ENCODE measurements at regions not wholly inside any gene's neighbourhood (a gene's known extent, or its start where the extent isn't known, plus 50 kb on each side); places are given as distances from the start of the nearest gene placed in this dataset.

DNA sequence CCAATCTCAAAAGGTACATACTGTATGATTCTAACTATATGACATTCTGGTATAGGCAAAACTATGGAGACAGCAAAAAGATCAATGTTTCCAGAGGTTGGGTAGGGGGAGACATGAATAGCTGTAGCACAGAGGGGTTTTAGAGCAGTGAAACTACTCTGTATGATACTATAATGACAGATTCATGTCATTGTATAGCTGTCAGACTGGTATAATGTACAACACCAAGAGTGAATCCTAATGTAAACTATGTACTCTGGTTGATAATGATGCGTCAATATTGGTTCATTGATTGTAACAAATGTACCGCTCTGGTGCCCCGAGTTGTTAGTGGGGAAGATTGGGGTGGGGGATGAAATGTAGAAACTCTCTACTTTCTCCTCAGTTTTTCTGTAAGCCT lies 172.4 kb upstream of the SPOPL start:
- intact Hi-C loops (cut with micrococcal nuclease) = no loop called here
- Histone ChIP-seq H3K9me3 (replicated peaks; ENCODE audit: control insufficient read depth, insufficient read depth, low read length) (no peaks in the 10 kb centered on the region), H3K27ac (ENCODE audit: insufficient read depth, low read depth, low read length) (no peak overlapping the region), H3K4me2 (ENCODE audit: insufficient read depth, low read length) (no peak overlapping the region), H3K27me3 (ENCODE audit: control insufficient read depth in 2 of 2, insufficient read depth in 2 of 2, low read length in 2 of 2) (no peaks in the 10 kb centered on the region), H2AFZ (ENCODE audit: low read depth, low read length) (no peak overlapping the region), H3K4me3 (replicated peaks in 1 of 3; ENCODE audit: insufficient read depth in 1 of 3, low read depth in 1 of 3, low read length in 3 of 3) (no peak overlapping the region), H3K9ac (replicated peaks; ENCODE audit: extremely low read depth, insufficient read depth, low read length) (no peak overlapping the region), H3K4me1 (ENCODE audit: control insufficient read depth, extremely low read depth, insufficient read depth, low read length) (no peaks in the 10 kb centered on the region), H3K79me2 (ENCODE audit: control insufficient read depth, insufficient read depth, low read length) (no peaks in the 10 kb centered on the region), H4K20me1 (replicated peaks; ENCODE audit: control insufficient read depth, extremely low read depth, insufficient read depth, low read length) (no peaks in the 10 kb centered on the region), H3K36me3 (ENCODE audit: control insufficient read depth in 2 of 2, extremely low read depth in 1 of 2, insufficient read depth in 2 of 2, low read length in 2 of 2) (no peaks in the 10 kb centered on the region), H3K9me1 (replicated peaks; ENCODE audit: control insufficient read depth, extremely low read depth, insufficient read depth, low read length) (no peaks in the 10 kb centered on the region)
- POLR2A ChIA-PET = no interaction called here
- CTCF ChIA-PET = no interaction called here
- no peak for FAIRE-seq
- DNase-seq (ENCODE audit: low read depth, low spot score) = no peak
- TF ChIP-seq JUN (IDR thresholded peaks at IDR 0.05; ENCODE audit: borderline replicate concordance, insufficient read depth, insufficient read length, low read depth) = no peak
- no peak for TF ChIP-seq FOS (IDR thresholded peaks at IDR 0.05; ENCODE audit: borderline replicate concordance, insufficient read depth, low read length)
- no peak for TF ChIP-seq EZH2 (IDR thresholded peaks at IDR 0.05; ENCODE audit: borderline replicate concordance, low read depth, low read length, severe bottlenecking)
- TF ChIP-seq, protein P1, sequence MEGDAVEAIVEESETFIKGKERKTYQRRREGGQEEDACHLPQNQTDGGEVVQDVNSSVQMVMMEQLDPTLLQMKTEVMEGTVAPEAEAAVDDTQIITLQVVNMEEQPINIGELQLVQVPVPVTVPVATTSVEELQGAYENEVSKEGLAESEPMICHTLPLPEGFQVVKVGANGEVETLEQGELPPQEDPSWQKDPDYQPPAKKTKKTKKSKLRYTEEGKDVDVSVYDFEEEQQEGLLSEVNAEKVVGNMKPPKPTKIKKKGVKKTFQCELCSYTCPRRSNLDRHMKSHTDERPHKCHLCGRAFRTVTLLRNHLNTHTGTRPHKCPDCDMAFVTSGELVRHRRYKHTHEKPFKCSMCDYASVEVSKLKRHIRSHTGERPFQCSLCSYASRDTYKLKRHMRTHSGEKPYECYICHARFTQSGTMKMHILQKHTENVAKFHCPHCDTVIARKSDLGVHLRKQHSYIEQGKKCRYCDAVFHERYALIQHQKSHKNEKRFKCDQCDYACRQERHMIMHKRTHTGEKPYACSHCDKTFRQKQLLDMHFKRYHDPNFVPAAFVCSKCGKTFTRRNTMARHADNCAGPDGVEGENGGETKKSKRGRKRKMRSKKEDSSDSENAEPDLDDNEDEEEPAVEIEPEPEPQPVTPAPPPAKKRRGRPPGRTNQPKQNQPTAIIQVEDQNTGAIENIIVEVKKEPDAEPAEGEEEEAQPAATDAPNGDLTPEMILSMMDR (IDR thresholded peaks at IDR 0.05; ENCODE audit: extremely low read depth in 1 of 2, insufficient read depth in 1 of 2, low read depth in 1 of 2, low read length in 2 of 2) = no peak
- TF ChIP-seq GATA2 (IDR thresholded peaks at IDR 0.05; ENCODE audit: insufficient read depth, insufficient read length, low read depth, low read length) = no peak
- TF ChIP-seq, protein P2, sequence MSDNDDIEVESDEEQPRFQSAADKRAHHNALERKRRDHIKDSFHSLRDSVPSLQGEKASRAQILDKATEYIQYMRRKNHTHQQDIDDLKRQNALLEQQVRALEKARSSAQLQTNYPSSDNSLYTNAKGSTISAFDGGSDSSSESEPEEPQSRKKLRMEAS (IDR thresholded peaks at IDR 0.05; ENCODE audit: insufficient read depth, insufficient read length) = no peak
- no peak for TF ChIP-seq MYC (IDR thresholded peaks at IDR 0.05; ENCODE audit: low read depth, low read length)
- no peak for TF ChIP-seq POLR2AphosphoS5 (IDR thresholded peaks at IDR 0.05; ENCODE audit: insufficient read depth, low read depth, low read length)
- no peak for TF ChIP-seq POLR2A (IDR thresholded peaks at IDR 0.05; ENCODE audit: low read depth, low read length)
- BruUV-seq (replicated peaks) = no TSS peak
- dilution Hi-C loops (cut with MboI; ENCODE audit: extremely low pct_ligation_motif_present, low sequenced_read_pairs) = no loop called here

All from endothelial cell of umbilical vein (primary cell).